ENCODE measurements at regions not wholly inside any gene's neighbourhood (a gene's known extent, or its start where the extent isn't known, plus 50 kb on each side); places are given as distances from the start of the nearest gene placed in this dataset.
"Not testable (repeated sequence)": the region's sequence is repeated elsewhere in the genome, so short reads cannot be mapped to it uniquely, and the experiment has no call there.

GRCh38 chr5:15132816-15133405 is 261.3 kb upstream of the ANKH start:
- Mint-ChIP-seq H3K4me1 (ENCODE audit: low read depth) (no peaks in the 10 kb centered on the region), H3K9me3 (ENCODE audit: insufficient read depth) (peaks cover 20% of the 10 kb centered on the region), H3K27ac (no peak overlapping the region), H3K27me3 (ENCODE audit: low read depth) (no peaks in the 10 kb centered on the region), H3K4me3 (no peak overlapping the region), H3K36me3 (ENCODE audit: low read depth) (no peaks in the 10 kb centered on the region)
- CTCF ChIA-PET, result no interaction called here
- DNase-seq (no peak), ATAC-seq (no peak)
- POLR2A ChIA-PET, result no interaction called here

- no peak for ATAC-seq
- Mint-ChIP-seq H3K36me3 (ENCODE audit: low read depth) (no peaks in the 10 kb centered on the region), H3K4me3 (no peak overlapping the region), H3K27me3 (ENCODE audit: low read depth) (no peaks in the 10 kb centered on the region), H3K27ac (no peak overlapping the region), H3K4me1 (ENCODE audit: low read depth) (no peaks in the 10 kb centered on the region), H3K9me3 (ENCODE audit: insufficient read depth) (peaks cover 20% of the 10 kb centered on the region)
- DNase-seq, result no peak
- ChIA-PET CTCF (no interaction called here), POLR2A (no interaction called here)
Observed at GRCh38 chr5:15131909-15132308, 260.3 kb upstream of the ANKH start.

- Mint-ChIP-seq H3K9me3 (ENCODE audit: insufficient read depth) (peaks cover 10% of the 10 kb centered on the region), H3K4me1 (ENCODE audit: low read depth) (no peaks in the 10 kb centered on the region), H3K27ac (no peak overlapping the region), H3K27me3 (ENCODE audit: low read depth) (no peaks in the 10 kb centered on the region), H3K4me3 (no peak overlapping the region), H3K36me3 (ENCODE audit: low read depth) (no peaks in the 10 kb centered on the region)
- CTCF ChIA-PET, result no interaction called here
- POLR2A ChIA-PET, result no interaction called here
- ATAC-seq, result no peak
- no peak for DNase-seq
Observed at GRCh38 chr5:15124871-15125568, 253.4 kb upstream of the ANKH start.

- DNase-seq (no peak), ATAC-seq (no peak)
- ChIA-PET POLR2A (no interaction called here), CTCF (no interaction called here)
- H3K36me3 Mint-ChIP-seq (ENCODE audit: low read depth), result no peaks in the 10 kb centered on the region
- no peaks in the 10 kb centered on the region for H3K4me1 Mint-ChIP-seq (ENCODE audit: low read depth)
- H3K4me3 Mint-ChIP-seq, result no peak overlapping the region
- H3K27ac Mint-ChIP-seq, result no peak overlapping the region
- peaks cover 7% of the 10 kb centered on the region for H3K9me3 Mint-ChIP-seq (ENCODE audit: insufficient read depth)
- H3K27me3 Mint-ChIP-seq (ENCODE audit: low read depth), result no peaks in the 10 kb centered on the region
Observed at GRCh38 chr5:15124461-15124860, 252.9 kb upstream of the ANKH start.

- Mint-ChIP-seq H3K27ac (no peak overlapping the region), H3K4me3 (no peak overlapping the region), H3K9me3 (ENCODE audit: insufficient read depth) (no peaks in the 10 kb centered on the region), H3K4me1 (ENCODE audit: low read depth) (no peaks in the 10 kb centered on the region), H3K27me3 (ENCODE audit: low read depth) (no peaks in the 10 kb centered on the region), H3K36me3 (ENCODE audit: low read depth) (no peaks in the 10 kb centered on the region)
- ATAC-seq (no peak), DNase-seq (no peak)
- CTCF ChIA-PET, result interaction anchor here (1.3 kb wide), 1 partner anchor 12 kb away, joined by 3 read pairs; no protein-coding TSS in a partner anchor
- POLR2A ChIA-PET, result no interaction called here
Observed at GRCh38 chr5:15117688-15118087, 246.1 kb upstream of the ANKH start.

- POLR2A ChIA-PET, result no interaction called here
- Mint-ChIP-seq H3K4me1 (ENCODE audit: low read depth) (no peaks in the 10 kb centered on the region), H3K27me3 (ENCODE audit: low read depth) (no peaks in the 10 kb centered on the region), H3K36me3 (ENCODE audit: low read depth) (no peaks in the 10 kb centered on the region), H3K27ac (no peak overlapping the region), H3K4me3 (no peak overlapping the region), H3K9me3 (ENCODE audit: insufficient read depth) (no peaks in the 10 kb centered on the region)
- ATAC-seq (no peak), DNase-seq (no peak)
- CTCF ChIA-PET, result no interaction called here
Observed at GRCh38 chr5:15116996-15117395, 245.4 kb upstream of the ANKH start.

GRCh38 chr5:15106530-15107283 is 235.1 kb upstream of the ANKH start:
- H3K9me3 Mint-ChIP-seq (ENCODE audit: insufficient read depth), result no peaks in the 10 kb centered on the region
- H3K36me3 Mint-ChIP-seq (ENCODE audit: low read depth), result no peaks in the 10 kb centered on the region
- POLR2A ChIA-PET, result no interaction called here
- CTCF ChIA-PET, result interaction anchor here (0.7 to 2.0 kb wide), 9 partner anchors 8 to 1351 kb away, joined by 3 to 5 read pairs (median 4); no protein-coding TSS in a partner anchor
- DNase-seq (no peak), ATAC-seq (no peak)
- H3K27me3 Mint-ChIP-seq (ENCODE audit: low read depth), result no peaks in the 10 kb centered on the region
- H3K27ac Mint-ChIP-seq, result no peak overlapping the region
- H3K4me3 Mint-ChIP-seq, result no peak overlapping the region
- no peaks in the 10 kb centered on the region for H3K4me1 Mint-ChIP-seq (ENCODE audit: low read depth)

- no peaks in the 10 kb centered on the region for H3K27me3 Mint-ChIP-seq (ENCODE audit: low read depth)
- H3K9me3 Mint-ChIP-seq (ENCODE audit: insufficient read depth), result no peaks in the 10 kb centered on the region
- no peaks in the 10 kb centered on the region for H3K4me1 Mint-ChIP-seq (ENCODE audit: low read depth)
- POLR2A ChIA-PET, result no interaction called here
- peak; percentile 64 for ATAC-seq
- H3K27ac Mint-ChIP-seq, result no peak overlapping the region
- no peak overlapping the region for H3K4me3 Mint-ChIP-seq
- CTCF ChIA-PET, result interaction anchor here (0.7 to 2.0 kb wide), 10 partner anchors 9 to 1352 kb away, joined by 3 to 5 read pairs (median 4); no protein-coding TSS in a partner anchor
- H3K36me3 Mint-ChIP-seq (ENCODE audit: low read depth), result no peaks in the 10 kb centered on the region
- DNase-seq, result peak; percentile 56
Observed at GRCh38 chr5:15105799-15106393, 234.3 kb upstream of the ANKH start.

GRCh38 chr5:15103864-15104263 is 232.3 kb upstream of the ANKH start:
- ChIA-PET CTCF (interaction anchor here (1.6 kb wide), 1 partner anchor 8 kb away, joined by 3 read pairs; no protein-coding TSS in a partner anchor), POLR2A (no interaction called here)
- H3K36me3 Mint-ChIP-seq (ENCODE audit: low read depth), result no peaks in the 10 kb centered on the region
- no peaks in the 10 kb centered on the region for H3K4me1 Mint-ChIP-seq (ENCODE audit: low read depth)
- DNase-seq (no peak), ATAC-seq (no peak)
- no peak overlapping the region for H3K27ac Mint-ChIP-seq
- H3K27me3 Mint-ChIP-seq (ENCODE audit: low read depth), result no peaks in the 10 kb centered on the region
- no peak overlapping the region for H3K4me3 Mint-ChIP-seq
- no peaks in the 10 kb centered on the region for H3K9me3 Mint-ChIP-seq (ENCODE audit: insufficient read depth)

GRCh38 chr5:15103130-15103529 is 231.6 kb upstream of the ANKH start:
- ATAC-seq, result no peak
- no peaks in the 10 kb centered on the region for H3K9me3 Mint-ChIP-seq (ENCODE audit: insufficient read depth)

GRCh38 chr5:15097552-15097951 is 226.0 kb upstream of the ANKH start:
- no peak overlapping the region for H3K27ac Mint-ChIP-seq
- ATAC-seq (no peak), DNase-seq (no peak)
- no peaks in the 10 kb centered on the region for H3K27me3 Mint-ChIP-seq (ENCODE audit: low read depth)
- no peaks in the 10 kb centered on the region for H3K4me1 Mint-ChIP-seq (ENCODE audit: low read depth)
- no peaks in the 10 kb centered on the region for H3K36me3 Mint-ChIP-seq (ENCODE audit: low read depth)
- ChIA-PET POLR2A (no interaction called here), CTCF (no interaction called here)
- H3K4me3 Mint-ChIP-seq, result no peak overlapping the region
- no peaks in the 10 kb centered on the region for H3K9me3 Mint-ChIP-seq (ENCODE audit: insufficient read depth)

More at GRCh38 chr5:15103130-15103529, 231.6 kb upstream of the ANKH start:
- no peaks in the 10 kb centered on the region for H3K27me3 Mint-ChIP-seq (ENCODE audit: low read depth)
- no peaks in the 10 kb centered on the region for H3K36me3 Mint-ChIP-seq (ENCODE audit: low read depth)
- DNase-seq, result no peak
- H3K27ac Mint-ChIP-seq, result no peak overlapping the region
- H3K4me1 Mint-ChIP-seq (ENCODE audit: low read depth), result no peaks in the 10 kb centered on the region
- no peak overlapping the region for H3K4me3 Mint-ChIP-seq
- POLR2A ChIA-PET, result no interaction called here
- CTCF ChIA-PET, result interaction anchor here (1.6 kb wide), 1 partner anchor 8 kb away, joined by 3 read pairs; no protein-coding TSS in a partner anchor

GRCh38 chr5:15096686-15097085 is 225.1 kb upstream of the ANKH start:
- DNase-seq; H3K9me3 Mint-ChIP-seq (ENCODE audit: insufficient read depth); CTCF ChIA-PET; H3K4me1 Mint-ChIP-seq (ENCODE audit: low read depth); POLR2A ChIA-PET; ATAC-seq; H3K36me3 Mint-ChIP-seq (ENCODE audit: low read depth); H3K27me3 Mint-ChIP-seq (ENCODE audit: low read depth); H3K4me3 Mint-ChIP-seq; H3K27ac Mint-ChIP-seq: not testable (repeated sequence)

All from activated CD8-positive, alpha-beta T cell treated with anti-CD3 and anti-CD28 coated beads, Interleukin-2, amount 10 ng/mL, durations not matched to agents 7 days and 5 days (primary cell).